WERI-Rb-1 (cell line): ENCODE measurements at regions not wholly inside any gene's neighbourhood (a gene's known extent, or its start where the extent isn't known, plus 50 kb on each side); places are given as distances from the start of the nearest gene placed in this dataset.
A peak's percentile ranks its signal among the peaks of the same experiment; 100 is the strongest.
"Not testable (repeated sequence)": the region's sequence is repeated elsewhere in the genome, so short reads cannot be mapped to it uniquely, and the experiment has no call there.

Source experiments
- DNase-seq: peaks from one replicate; pipeline ENCODE4 v3.0.0-alpha.2; 2020
- H3K27ac ChIP-seq: fragments of 250-450 bp; sonication (Bioruptor Pico); 2 replicates; pipeline ENCODE4 v1.5.1; 2020; ENCODE audit warnings: mild to moderate bottlenecking, moderate library complexity
- H3K27me3 ChIP-seq: fragments of 250-450 bp; sonication (Bioruptor Pico); 2 replicates; pipeline ENCODE4 v1.5.1; 2021; ENCODE audit warnings: mild to moderate bottlenecking, low read depth, moderate library complexity; ENCODE audit not compliant: insufficient read depth, severe bottlenecking
- H3K36me3 ChIP-seq: fragments of 250-450 bp; sonication (Bioruptor Pico); 2 replicates; pipeline ENCODE4 v1.5.1; 2020; ENCODE audit warnings: mild to moderate bottlenecking, moderate library complexity
- H3K4me3 ChIP-seq: 2 replicates; pipeline ENCODE4 v1.5.1; 2011; ENCODE audit warnings: low read depth, mild to moderate bottlenecking, control low read depth, low read length
- H3K9me3 ChIP-seq: fragments of 250-450 bp; sonication (Bioruptor Pico); 2 replicates; pipeline ENCODE4 v1.5.1; 2021; ENCODE audit warnings: mild to moderate bottlenecking, moderate library complexity; ENCODE audit not compliant: severe bottlenecking
- TF ChIP-seq, protein P1 (sequence below): IDR thresholded peaks from 2 replicates; pipeline ENCODE4 v1.5.1; 2011; ENCODE audit warnings: low read depth, mild to moderate bottlenecking, control low read depth, inconsistent platforms, low read length

DNA sequence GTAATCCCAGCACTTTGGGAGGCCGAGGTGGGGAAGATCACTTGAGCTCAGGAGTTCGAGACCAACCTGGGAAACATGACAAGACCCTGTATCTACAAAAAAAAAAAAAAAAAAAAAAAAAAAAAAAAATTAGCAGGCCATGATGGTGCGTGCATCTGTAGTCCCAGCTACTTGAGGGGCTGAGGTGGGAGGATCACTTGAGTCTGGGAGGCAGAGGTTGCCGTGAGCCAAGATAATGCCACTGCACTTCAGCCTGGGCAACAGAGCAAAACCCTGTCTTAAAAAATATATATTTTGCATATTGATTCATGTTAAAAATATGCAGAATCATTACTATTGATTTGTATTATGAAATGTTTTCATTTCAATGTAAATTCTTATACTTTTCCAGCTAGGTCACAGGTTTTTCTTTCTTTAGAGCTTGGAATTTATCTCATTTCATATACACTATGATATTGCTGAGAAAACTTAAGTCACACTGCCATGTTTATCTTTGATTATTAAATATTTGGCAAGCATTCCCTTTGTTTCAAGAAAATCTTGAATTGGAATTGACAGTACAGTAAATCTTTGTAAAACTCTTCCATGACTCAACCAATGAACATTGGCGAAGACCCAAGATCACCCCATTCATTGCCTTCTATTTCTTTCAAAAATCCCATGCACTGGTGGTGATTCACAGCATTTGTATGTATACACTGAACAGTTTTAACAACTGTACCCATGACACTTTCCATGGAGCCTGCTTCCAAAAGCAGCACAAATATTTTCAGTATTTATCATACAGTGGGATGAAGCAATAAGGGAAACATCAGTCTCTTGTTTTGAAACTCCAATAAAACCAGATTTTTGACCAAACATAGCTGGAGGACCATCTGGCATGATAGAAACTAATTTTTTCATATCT is 83.5 kb upstream of the TNRC6A start:
- TF ChIP-seq, protein P1, sequence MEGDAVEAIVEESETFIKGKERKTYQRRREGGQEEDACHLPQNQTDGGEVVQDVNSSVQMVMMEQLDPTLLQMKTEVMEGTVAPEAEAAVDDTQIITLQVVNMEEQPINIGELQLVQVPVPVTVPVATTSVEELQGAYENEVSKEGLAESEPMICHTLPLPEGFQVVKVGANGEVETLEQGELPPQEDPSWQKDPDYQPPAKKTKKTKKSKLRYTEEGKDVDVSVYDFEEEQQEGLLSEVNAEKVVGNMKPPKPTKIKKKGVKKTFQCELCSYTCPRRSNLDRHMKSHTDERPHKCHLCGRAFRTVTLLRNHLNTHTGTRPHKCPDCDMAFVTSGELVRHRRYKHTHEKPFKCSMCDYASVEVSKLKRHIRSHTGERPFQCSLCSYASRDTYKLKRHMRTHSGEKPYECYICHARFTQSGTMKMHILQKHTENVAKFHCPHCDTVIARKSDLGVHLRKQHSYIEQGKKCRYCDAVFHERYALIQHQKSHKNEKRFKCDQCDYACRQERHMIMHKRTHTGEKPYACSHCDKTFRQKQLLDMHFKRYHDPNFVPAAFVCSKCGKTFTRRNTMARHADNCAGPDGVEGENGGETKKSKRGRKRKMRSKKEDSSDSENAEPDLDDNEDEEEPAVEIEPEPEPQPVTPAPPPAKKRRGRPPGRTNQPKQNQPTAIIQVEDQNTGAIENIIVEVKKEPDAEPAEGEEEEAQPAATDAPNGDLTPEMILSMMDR = no peak
- Histone ChIP-seq H3K36me3 (no peaks in the 10 kb centered on the region; the same call in 1 of the 2 replicates), H3K4me3 (no peak overlapping the region), H3K9me3 (peaks cover 3% of the 10 kb centered on the region), H3K27me3 (no peaks in the 10 kb centered on the region), H3K27ac (no peak overlapping the region)
- no peak for DNase-seq

DNA sequence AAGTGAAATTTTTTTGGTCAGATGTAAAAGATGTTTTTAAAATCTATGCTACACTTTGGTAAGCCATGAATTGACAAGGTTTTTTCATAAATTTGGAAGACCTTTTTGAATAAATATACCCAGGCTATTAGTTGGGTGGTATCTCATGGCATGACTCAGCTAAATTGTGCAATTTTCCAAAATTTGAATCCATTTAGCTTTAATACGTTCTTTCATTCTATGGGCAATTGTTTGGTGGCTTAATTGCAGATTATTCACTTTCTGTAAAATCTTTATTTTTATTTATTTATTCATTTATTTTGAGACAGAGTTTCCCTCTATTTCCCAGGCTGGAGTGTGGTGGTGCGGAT is 82.8 kb upstream of the TNRC6A start:
- H3K27me3 ChIP-seq = no peaks in the 10 kb centered on the region
- no peak overlapping the region for H3K4me3 ChIP-seq
- TF ChIP-seq, protein P1 = no peak
- peaks cover 3% of the 10 kb centered on the region for H3K9me3 ChIP-seq
- no peak for DNase-seq
- H3K36me3 ChIP-seq = no peaks in the 10 kb centered on the region
- no peak overlapping the region for H3K27ac ChIP-seq

DNA sequence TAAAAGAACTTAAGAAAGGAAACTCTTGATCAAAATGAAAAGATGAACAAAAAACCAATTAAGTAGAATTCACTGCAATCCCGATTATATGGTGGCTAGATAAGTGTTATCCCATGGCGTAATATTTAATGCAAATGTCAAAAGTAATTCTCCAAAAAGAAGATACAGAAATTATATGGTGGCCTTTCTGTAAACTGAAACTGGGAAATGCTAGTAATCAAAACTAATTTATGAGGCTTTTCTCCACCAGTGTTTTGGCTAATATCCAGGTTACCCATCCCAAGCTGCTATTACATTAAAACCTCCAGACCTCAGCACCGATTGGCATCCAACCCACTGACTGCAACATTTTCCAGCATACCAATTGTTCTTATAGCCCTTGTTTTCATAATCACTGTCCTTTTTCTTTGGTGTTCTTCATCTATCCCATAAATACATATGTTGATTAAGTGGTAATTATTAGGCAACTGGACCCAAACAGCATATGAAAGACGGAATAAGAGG is 77.2 kb upstream of the TNRC6A start:
- H3K27ac ChIP-seq = peak overlapping the region; percentile 63
- DNase-seq = peak; percentile 19
- peak overlapping the region; percentile 11 for H3K4me3 ChIP-seq
- TF ChIP-seq, protein P1 = no peak
- no peaks in the 10 kb centered on the region for H3K27me3 ChIP-seq
- H3K9me3 ChIP-seq = peaks cover 3% of the 10 kb centered on the region
- H3K36me3 ChIP-seq = no peaks in the 10 kb centered on the region; the same call in 1 of the 2 replicates

DNA sequence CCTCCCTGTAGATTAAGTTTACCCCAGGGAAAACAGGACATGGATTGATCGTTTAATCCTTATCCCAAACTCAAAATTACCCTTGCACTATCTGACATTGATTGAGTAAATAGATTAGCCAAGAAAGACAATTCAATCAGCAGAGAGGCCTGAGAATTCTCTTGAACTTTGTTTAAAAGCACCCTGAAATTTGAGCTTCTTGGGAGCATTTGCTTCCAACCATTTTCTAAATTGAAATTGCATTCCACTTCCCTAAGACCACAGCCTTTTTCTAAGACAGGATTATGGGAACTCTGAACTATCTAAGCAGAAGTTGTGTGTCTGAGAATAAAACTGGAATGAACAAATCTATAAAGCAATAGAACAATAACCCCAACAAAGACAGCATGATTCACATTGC is 76.6 kb upstream of the TNRC6A start:
- TF ChIP-seq, protein P1 = no peak

DNA sequence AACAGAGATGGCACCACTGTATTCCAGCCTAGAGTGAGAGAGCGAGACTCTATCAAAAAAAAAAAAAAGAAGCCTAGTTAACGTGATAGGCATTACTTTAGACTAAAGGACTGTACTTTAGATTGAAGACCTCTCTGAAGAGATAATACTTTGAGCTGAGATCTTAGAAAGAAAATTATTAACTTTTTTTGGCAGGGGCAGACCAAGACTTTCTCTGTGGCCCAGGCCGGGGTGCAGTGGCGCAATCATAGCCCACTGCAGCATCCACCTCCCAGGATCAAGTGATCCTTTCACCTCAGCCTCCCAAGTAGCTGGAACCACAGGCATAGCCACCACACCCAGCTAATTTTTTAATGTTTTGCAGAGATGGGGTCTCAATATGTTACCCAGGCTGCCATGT is 75.7 kb upstream of the TNRC6A start:
- Histone ChIP-seq H3K36me3 (no peaks in the 10 kb centered on the region; the same call in 1 of the 2 replicates), H3K9me3 (no peaks in the 10 kb centered on the region), H3K27ac (peak overlapping the region; percentile 90), H3K27me3 (no peaks in the 10 kb centered on the region), H3K4me3 (peak overlapping the region; percentile 29)
- TF ChIP-seq, protein P1 = no peak
- no peak for DNase-seq

More for the DNA sequence above, 76.6 kb upstream of the TNRC6A start:
- Histone ChIP-seq H3K27me3 (no peaks in the 10 kb centered on the region), H3K36me3 (no peaks in the 10 kb centered on the region; the same call in 1 of the 2 replicates), H3K27ac (peak overlapping the region; percentile 90), H3K9me3 (no peaks in the 10 kb centered on the region), H3K4me3 (peak overlapping the region; percentile 29)
- DNase-seq = no peak

DNA sequence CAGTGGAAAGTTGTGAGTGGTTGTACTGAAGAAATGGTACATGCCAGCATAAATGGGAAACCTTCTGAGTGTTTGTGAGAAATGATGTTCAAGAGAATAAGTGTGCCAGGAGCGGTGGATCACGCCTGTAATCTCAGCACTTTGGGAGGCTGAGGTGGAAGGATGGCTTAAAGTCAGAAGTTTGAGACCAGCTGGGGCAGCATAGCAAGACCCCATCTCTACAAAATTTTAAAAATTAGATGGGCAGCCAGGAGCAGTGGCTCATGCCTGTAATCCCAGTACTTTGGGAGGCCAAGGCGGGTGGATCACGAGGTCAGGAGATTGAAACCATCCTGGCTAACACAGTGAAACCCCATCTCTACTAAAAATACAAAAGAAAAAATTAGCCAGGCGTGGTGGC is 63.5 kb upstream of the TNRC6A start:
- not testable (repeated sequence) for H3K36me3 ChIP-seq, H3K27me3 ChIP-seq, DNase-seq, H3K27ac ChIP-seq, H3K4me3 ChIP-seq, H3K9me3 ChIP-seq
